OCI-LY3 (cell line): ENCODE measurements at regions not wholly inside any gene's neighbourhood (a gene's known extent, or its start where the extent isn't known, plus 50 kb on each side); places are given as distances from the start of the nearest gene placed in this dataset.
A peak's percentile ranks its signal among the peaks of the same experiment; 100 is the strongest.

Experiments
- H2AFZ ChIP-seq: fragments of 200-600, 300-600 bp; shearing (Covaris generic); 2 replicates; pipeline ENCODE4 v1.6.0; 2014; ENCODE audit warnings: antibody characterized with exemption, low read depth, low read length
- H3K27ac ChIP-seq: fragments of 200-600, 300-600 bp; sonication (generic); 2 replicates; pipeline ENCODE4 v1.5.1; 2014; ENCODE audit warnings: mild to moderate bottlenecking, low read length, moderate library complexity, mixed read lengths
- H3K27me3 ChIP-seq: fragments of 200-600, 300-600 bp; sonication (generic); 2 replicates; pipeline ENCODE4 v1.6.1; 2014; ENCODE audit warnings: low read depth, low read length, mixed read lengths
- H3K36me3 ChIP-seq: fragments of 200-600, 300-600 bp; sonication (generic); replicated peaks from 2 replicates; pipeline ENCODE3; 2014; ENCODE audit warnings: low read depth, low read length, mixed read lengths
- H3K4me1 ChIP-seq: fragments of 300-600, 200-600 bp; sonication (generic); 2 replicates; pipeline ENCODE4 v1.6.1; 2014; ENCODE audit warnings: low read length, mixed read lengths
- H3K4me2 ChIP-seq: fragments of 200-600, 300-600 bp; sonication (generic); 2 replicates; pipeline ENCODE4 v1.6.1; 2014; ENCODE audit warnings: low read length, mixed read lengths
- H3K4me3 ChIP-seq: fragments of 300-600, 200-600 bp; sonication (generic); 2 replicates; pipeline ENCODE4 v1.5.1; 2014; ENCODE audit warnings: antibody characterized with exemption, mild to moderate bottlenecking, low read length, moderate library complexity
- H3K79me2 ChIP-seq: fragments of 300-600, 200-600 bp; shearing (Covaris generic); 2 replicates; pipeline ENCODE4 v1.6.1; 2014; ENCODE audit warnings: mild to moderate bottlenecking, low read length, mixed read lengths
- H3K9ac ChIP-seq: fragments of 300-600, 200-600 bp; shearing (Covaris generic); 2 replicates; pipeline ENCODE4 v1.6.0; 2014; ENCODE audit warnings: mild to moderate bottlenecking, low read length, moderate library complexity
- H3K9me3 ChIP-seq: fragments of 200-600, 300-600 bp; shearing (Covaris generic); 2 replicates; pipeline ENCODE4 v1.6.1; 2014; ENCODE audit warnings: low read length, mixed read lengths; ENCODE audit not compliant: insufficient read depth
- H4K20me1 ChIP-seq: fragments of 200-600, 300-600 bp; sonication (generic); 2 replicates; pipeline ENCODE4 v1.6.1; 2016; ENCODE audit warnings: low read length, mixed read lengths; ENCODE audit not compliant: insufficient read depth
- EZH2phosphoT487 ChIP-seq: fragments of 200-600 bp; shearing (Covaris generic); IDR thresholded peaks from 2 replicates; pipeline ENCODE4 v1.6.1; 2018; ENCODE audit warnings: antibody characterized with exemption, mixed run types, low read depth
- TF ChIP-seq, protein P1 (sequence below): fragments of 200-600, 300-600 bp; sonication (generic); IDR thresholded peaks from 2 replicates; pipeline ENCODE4 v1.5.1; 2014; ENCODE audit warnings: antibody characterized with exemption, low read length, low read depth

- H3K27me3 ChIP-seq: no peaks in the 10 kb centered on the region
Measured at GRCh38 chr3:30155755-30156154, 450.6 kb upstream of the TGFBR2 start.

DNA sequence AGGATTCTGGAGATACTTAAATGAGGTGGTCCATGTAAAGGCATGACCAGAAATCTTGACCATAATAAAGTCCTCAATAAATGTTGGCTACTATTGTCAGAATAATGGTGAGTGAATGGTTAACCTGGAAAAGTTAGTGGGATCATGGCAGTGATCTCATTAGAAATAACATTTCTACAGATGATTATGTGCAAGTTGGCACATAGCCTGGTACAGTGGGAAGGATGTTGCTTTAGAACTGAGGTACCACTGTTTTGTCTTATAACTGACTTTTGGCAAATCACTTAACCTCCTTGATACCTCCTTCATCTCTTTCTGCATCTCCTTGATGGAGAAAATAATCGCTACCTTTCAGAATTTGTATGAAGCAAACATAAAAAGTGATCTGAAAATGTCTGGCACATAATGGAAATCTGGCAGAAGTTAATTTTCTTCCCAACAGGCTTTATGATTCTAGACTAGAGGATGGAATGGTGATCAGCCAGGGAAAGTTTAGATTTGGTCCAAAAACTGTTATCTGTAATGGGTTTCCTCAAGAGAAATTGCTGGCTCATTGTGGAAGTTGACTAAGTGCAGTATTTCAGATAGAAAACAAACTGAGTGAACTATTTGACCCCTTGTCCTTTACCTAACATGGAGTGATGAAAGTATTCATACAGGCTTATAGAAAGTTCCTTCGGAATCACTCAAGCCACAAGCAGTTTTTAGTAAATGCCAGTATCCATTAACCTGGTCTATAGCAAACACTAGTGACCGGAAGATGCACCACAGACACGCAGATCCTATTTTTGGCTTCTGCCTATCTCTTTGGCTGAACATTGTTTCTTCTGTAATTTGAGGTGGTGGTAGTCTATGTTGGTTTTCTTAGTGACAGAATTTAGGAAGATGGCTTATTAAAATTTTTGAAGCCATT is 449.6 kb upstream of the TGFBR2 start:
- Histone ChIP-seq H3K4me1 (peaks cover 11% of the 10 kb centered on the region), H4K20me1 (no peaks in the 10 kb centered on the region), H3K9ac (no peak overlapping the region), H3K36me3 (no peaks in the 10 kb centered on the region), H3K9me3 (no peaks in the 10 kb centered on the region), H3K4me3 (no peak overlapping the region), H3K79me2 (no peaks in the 10 kb centered on the region), H2AFZ (no peak overlapping the region), H3K27me3 (no peaks in the 10 kb centered on the region), H3K27ac (no peak overlapping the region), H3K4me2 (no peak overlapping the region)
- TF ChIP-seq EZH2phosphoT487: no peak
- TF ChIP-seq, protein P1, sequence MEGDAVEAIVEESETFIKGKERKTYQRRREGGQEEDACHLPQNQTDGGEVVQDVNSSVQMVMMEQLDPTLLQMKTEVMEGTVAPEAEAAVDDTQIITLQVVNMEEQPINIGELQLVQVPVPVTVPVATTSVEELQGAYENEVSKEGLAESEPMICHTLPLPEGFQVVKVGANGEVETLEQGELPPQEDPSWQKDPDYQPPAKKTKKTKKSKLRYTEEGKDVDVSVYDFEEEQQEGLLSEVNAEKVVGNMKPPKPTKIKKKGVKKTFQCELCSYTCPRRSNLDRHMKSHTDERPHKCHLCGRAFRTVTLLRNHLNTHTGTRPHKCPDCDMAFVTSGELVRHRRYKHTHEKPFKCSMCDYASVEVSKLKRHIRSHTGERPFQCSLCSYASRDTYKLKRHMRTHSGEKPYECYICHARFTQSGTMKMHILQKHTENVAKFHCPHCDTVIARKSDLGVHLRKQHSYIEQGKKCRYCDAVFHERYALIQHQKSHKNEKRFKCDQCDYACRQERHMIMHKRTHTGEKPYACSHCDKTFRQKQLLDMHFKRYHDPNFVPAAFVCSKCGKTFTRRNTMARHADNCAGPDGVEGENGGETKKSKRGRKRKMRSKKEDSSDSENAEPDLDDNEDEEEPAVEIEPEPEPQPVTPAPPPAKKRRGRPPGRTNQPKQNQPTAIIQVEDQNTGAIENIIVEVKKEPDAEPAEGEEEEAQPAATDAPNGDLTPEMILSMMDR: no peak

More at GRCh38 chr3:30155755-30156154, 450.6 kb upstream of the TGFBR2 start:
- H4K20me1 ChIP-seq: no peaks in the 10 kb centered on the region
- H3K36me3 ChIP-seq: no peaks in the 10 kb centered on the region
- H3K9me3 ChIP-seq: no peaks in the 10 kb centered on the region
- H3K4me3 ChIP-seq: no peak overlapping the region
- no peak overlapping the region for H3K4me2 ChIP-seq
- TF ChIP-seq, protein P1: no peak
- no peak for TF ChIP-seq EZH2phosphoT487
- no peaks in the 10 kb centered on the region for H3K79me2 ChIP-seq
- H3K4me1 ChIP-seq: no peaks in the 10 kb centered on the region
- no peak overlapping the region for H2AFZ ChIP-seq
- no peak overlapping the region for H3K27ac ChIP-seq
- H3K9ac ChIP-seq: no peak overlapping the region

- peak overlapping the region; percentile 64 for H3K4me2 ChIP-seq
- no peak overlapping the region for H3K27ac ChIP-seq
- no peaks in the 10 kb centered on the region for H3K36me3 ChIP-seq
- H3K4me3 ChIP-seq: peak overlapping the region; percentile 56
- H2AFZ ChIP-seq: peak overlapping the region; percentile 84; the same call in 1 of the 2 replicates
- H3K79me2 ChIP-seq: no peaks in the 10 kb centered on the region
- H3K4me1 ChIP-seq: peaks cover 11% of the 10 kb centered on the region
- no peak overlapping the region for H3K9ac ChIP-seq
- no peaks in the 10 kb centered on the region for H3K27me3 ChIP-seq
- H3K9me3 ChIP-seq: no peaks in the 10 kb centered on the region
- H4K20me1 ChIP-seq: no peaks in the 10 kb centered on the region
- no peak for TF ChIP-seq EZH2phosphoT487
- TF ChIP-seq, protein P1: no peak
Measured at GRCh38 chr3:30161375-30161774, 445.0 kb upstream of the TGFBR2 start.

DNA sequence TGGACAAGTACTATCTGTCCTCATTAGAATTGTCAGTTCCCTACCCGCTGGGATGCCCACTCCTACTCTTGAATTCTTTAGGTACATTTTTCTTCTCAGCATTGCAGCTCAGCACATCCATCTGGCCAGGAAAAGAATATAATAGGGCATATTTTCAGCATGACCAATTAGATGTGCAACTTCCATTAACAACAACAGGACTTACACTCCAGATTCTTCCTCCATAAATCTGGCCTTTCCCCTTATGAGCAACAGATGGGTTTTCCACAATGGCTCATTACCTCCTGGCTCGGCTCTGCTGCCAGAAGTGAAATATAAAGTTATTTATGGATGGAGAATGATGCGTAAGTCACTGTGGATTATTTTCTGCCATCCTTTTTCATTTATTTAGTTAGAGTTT is 443.8 kb upstream of the TGFBR2 start:
- Histone ChIP-seq H3K4me3 (no peak overlapping the region), H3K9me3 (no peaks in the 10 kb centered on the region), H3K27me3 (no peaks in the 10 kb centered on the region), H3K79me2 (no peaks in the 10 kb centered on the region), H3K27ac (no peak overlapping the region), H4K20me1 (no peaks in the 10 kb centered on the region), H3K36me3 (no peaks in the 10 kb centered on the region), H3K4me2 (no peak overlapping the region), H3K4me1 (peaks cover 11% of the 10 kb centered on the region), H2AFZ (no peak overlapping the region), H3K9ac (no peak overlapping the region)
- TF ChIP-seq, protein P1: no peak
- no peak for TF ChIP-seq EZH2phosphoT487
